Pancreas (tissue), 10 donors: ENCODE measurements at regions not wholly inside any gene's neighbourhood (a gene's known extent, or its start where the extent isn't known, plus 50 kb on each side); places are given as distances from the start of the nearest gene placed in this dataset.

ENCODE experiments used
- ATAC-seq, 4 donors: fragments of 200-7000 bp; cut with Tn5 transposase; one replicate each; pipeline versions ENCODE4 v1.8.0 to v1.9.1; 2020; ENCODE audit warnings: mild to moderate bottlenecking in 4 of 4, moderate library complexity in 4 of 4
- DNase-seq, 6 donors: peaks; one replicate each; pipeline ENCODE4 v3.0.0-alpha.2; 2020
- FAIRE-seq: peaks from 2 replicates; lab custom pipeline; 2012; peaks lifted over from hg19 to GRCh38; lab: Jason Lieb, UNC
- H3K27ac ChIP-seq, 4 donors: fragments of 200-600 bp; sonication (generic); 1 replicate in 3 of 4; 2 replicates in 1 of 4; pipeline versions ENCODE4 v1.5.0 to v1.8.0; 2020
- H3K27me3 ChIP-seq, 4 donors: fragments of 200-600 bp; one replicate each; pipeline ENCODE4 v1.8.0; 2021
- H3K36me3 ChIP-seq, 3 donors: fragments of 200-600 bp; sonication (generic) in 1 of 3; one replicate each; pipeline versions ENCODE4 v1.5.0 to v1.8.0; 2020 to 2021
- H3K4me1 ChIP-seq, 3 donors: fragments of 200-600 bp; one replicate each; pipeline ENCODE4 v1.8.0; 2021
- H3K4me3 ChIP-seq, 4 donors: fragments of 200-600 bp; sonication (generic) in 2 of 4; one replicate each; pipeline versions ENCODE4 v1.5.0 to v1.8.0; 2020 to 2021
- H3K9me3 ChIP-seq, 4 donors: fragments of 200-600 bp; one replicate each; pipeline ENCODE4 v1.8.0; 2021
- WGBS, 2 donors: extraction: QIAGEN DNeasy Blood & Tissue Kit; methylation state at CpG; one replicate each; pipeline ENCODE4 v1.1.7; 2013; 5-methylcytosine and 5-hydroxymethylcytosine counted together
- intact Hi-C, 3 donors: fragments of 100-400 bp; cut with DNase I; formaldehyde crosslinking; loops; one replicate each; pipeline versions ENCODE4 v1.11.1 to v1.14.2; 2022
- TF ChIP-seq, protein P1 (sequence below), 4 donors: fragments of 200-600 bp; sonication (generic) in 3 of 4; IDR thresholded peaks; one replicate each; pipeline versions ENCODE4 v1.5.0 to v1.8.0; 2021; ENCODE audit warnings: antibody characterized with exemption in 4 of 4
- donor health status: healthy with polysubstance abuse.
- donor health status: DM: no; HTN: no; CAD: no; lungs with moderate emphysema.
- donor health status: DM: no; HTN: no; CAD: no.
- donor health status: control.
- donor health status: control.
- donor health status: Bipolar disorder and iron deficiency.
- donor health status: DM: yes; HTN: yes; CAD: no.
- donor health status: DM: no; HTN: no; CAD: no.
- donor health status: DM: no; HTN: no; CAD: no.
- donor health status: DM: yes; HTN: yes; CAD: no.

DNA sequence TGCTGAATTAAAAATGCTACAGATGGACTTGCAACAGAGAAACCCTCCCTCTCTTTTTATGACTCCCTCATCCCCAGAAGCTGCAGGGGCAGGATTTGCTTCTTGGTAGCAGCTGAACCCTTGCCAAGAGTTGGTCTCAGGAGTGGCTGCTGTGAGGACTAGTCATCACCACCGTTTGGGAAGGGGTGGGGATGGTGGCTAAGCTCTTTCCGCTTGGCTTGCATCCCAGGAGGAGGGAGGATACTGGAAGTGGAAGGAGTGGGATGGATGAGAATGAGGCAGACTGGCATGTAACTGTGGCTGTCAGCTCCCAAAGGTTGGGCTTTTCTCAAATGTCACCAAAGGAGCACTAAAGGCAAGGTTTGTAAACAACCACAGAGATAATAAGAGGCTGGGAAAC lies 50.8 kb upstream of the COL24A1 start:
- intact Hi-C loops, result no loop called here
- TF ChIP-seq, protein P1, sequence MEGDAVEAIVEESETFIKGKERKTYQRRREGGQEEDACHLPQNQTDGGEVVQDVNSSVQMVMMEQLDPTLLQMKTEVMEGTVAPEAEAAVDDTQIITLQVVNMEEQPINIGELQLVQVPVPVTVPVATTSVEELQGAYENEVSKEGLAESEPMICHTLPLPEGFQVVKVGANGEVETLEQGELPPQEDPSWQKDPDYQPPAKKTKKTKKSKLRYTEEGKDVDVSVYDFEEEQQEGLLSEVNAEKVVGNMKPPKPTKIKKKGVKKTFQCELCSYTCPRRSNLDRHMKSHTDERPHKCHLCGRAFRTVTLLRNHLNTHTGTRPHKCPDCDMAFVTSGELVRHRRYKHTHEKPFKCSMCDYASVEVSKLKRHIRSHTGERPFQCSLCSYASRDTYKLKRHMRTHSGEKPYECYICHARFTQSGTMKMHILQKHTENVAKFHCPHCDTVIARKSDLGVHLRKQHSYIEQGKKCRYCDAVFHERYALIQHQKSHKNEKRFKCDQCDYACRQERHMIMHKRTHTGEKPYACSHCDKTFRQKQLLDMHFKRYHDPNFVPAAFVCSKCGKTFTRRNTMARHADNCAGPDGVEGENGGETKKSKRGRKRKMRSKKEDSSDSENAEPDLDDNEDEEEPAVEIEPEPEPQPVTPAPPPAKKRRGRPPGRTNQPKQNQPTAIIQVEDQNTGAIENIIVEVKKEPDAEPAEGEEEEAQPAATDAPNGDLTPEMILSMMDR (IDR thresholded peaks at IDR 0.05), result no peak
- H3K4me3 ChIP-seq, result no peak overlapping the region
- no peaks in the 10 kb centered on the region for H3K27me3 ChIP-seq
- WGBS, 2 donors, result 21 to 32% methylated on average over 2 of the region's 2 CpGs
- no peaks in the 10 kb centered on the region for H3K4me1 ChIP-seq
- no peaks in the 10 kb centered on the region for H3K36me3 ChIP-seq
- H3K27ac ChIP-seq, result no peak overlapping the region
- H3K9me3 ChIP-seq, result no peaks in the 10 kb centered on the region
- no peak for DNase-seq
- no peak for FAIRE-seq
- ATAC-seq, result no peak
